ENCODE measurements at regions not wholly inside any gene's neighbourhood (a gene's known extent, or its start where the extent isn't known, plus 50 kb on each side); places are given as distances from the start of the nearest gene placed in this dataset.

GRCh38 chr10:42532996-42533395, 105.4 kb downstream of the ZNF33B start:
- TF ChIP-seq CTCF (IDR thresholded peaks at IDR 0.05 in 2 of 3, conservative IDR thresholded peaks at IDR 0.05 in 1 of 3; ENCODE audit: borderline replicate concordance in 1 of 3, insufficient read depth in 1 of 3, low read depth in 2 of 3, low read length in 2 of 3) (no peak), RAD21 (IDR thresholded peaks at IDR 0.05; ENCODE audit: low read depth) (no peak), POLR2AphosphoS5 (IDR thresholded peaks at IDR 0.05; ENCODE audit: low read depth, low read length) (no peak), YY1 (IDR thresholded peaks at IDR 0.05; ENCODE audit: extremely low read depth, insufficient replicate concordance, low read depth, low read length) (no peak), EZH2 (IDR thresholded peaks at IDR 0.05) (no peak), POLR2A (IDR thresholded peaks at IDR 0.05; ENCODE audit: borderline replicate concordance, extremely low read depth, insufficient read depth, insufficient read length) (no peak)
